Midbrain (tissue), 1 donor: ENCODE measurements at regions not wholly inside any gene's neighbourhood (a gene's known extent, or its start where the extent isn't known, plus 50 kb on each side); places are given as distances from the start of the nearest gene placed in this dataset.
"Not testable (repeated sequence)": the region's sequence is repeated elsewhere in the genome, so short reads cannot be mapped to it uniquely, and the experiment has no call there.

Source experiments
- DNase-seq: peaks from one replicate; lab custom pipeline; 2025; lab: John Stamatoyannopoulos, UW

- DNase-seq, result no peak
Measured at GRCh38 chr13:89361909-89362308, 1690.7 kb downstream of the SLITRK5 start.

GRCh38 chr13:89363144-89363543, 1692.0 kb downstream of the SLITRK5 start:
- no peak for DNase-seq

- no peak for DNase-seq
Measured at GRCh38 chr13:89372193-89372592, 1701.0 kb downstream of the SLITRK5 start.

GRCh38 chr13:89375839-89376238, 1704.7 kb downstream of the SLITRK5 start:
- no peak for DNase-seq

GRCh38 chr13:89380101-89380500, 1708.9 kb downstream of the SLITRK5 start:
- no peak for DNase-seq

- DNase-seq, result no peak
Measured at GRCh38 chr13:89382981-89383380, 1711.8 kb downstream of the SLITRK5 start.

GRCh38 chr13:89383891-89384290, 1712.7 kb downstream of the SLITRK5 start:
- DNase-seq, result no peak

GRCh38 chr13:89393758-89394304, 1722.7 kb downstream of the SLITRK5 start:
- no peak for DNase-seq

- peak; percentile 22 for DNase-seq
Measured at GRCh38 chr13:89401264-89401675, 1730.1 kb downstream of the SLITRK5 start.

GRCh38 chr13:89402211-89402610, 1731.0 kb downstream of the SLITRK5 start:
- DNase-seq, result no peak

GRCh38 chr13:89406096-89406495, 1734.9 kb downstream of the SLITRK5 start:
- DNase-seq, result not testable (repeated sequence)

- no peak for DNase-seq
Measured at GRCh38 chr13:89407357-89407756, 1736.2 kb downstream of the SLITRK5 start.

- no peak for DNase-seq
Measured at GRCh38 chr13:89432997-89433396, 1761.8 kb downstream of the SLITRK5 start.

- DNase-seq, result peak; percentile 0
Measured at GRCh38 chr13:89434624-89435023, 1763.5 kb downstream of the SLITRK5 start.

GRCh38 chr13:89454681-89455080, 1783.5 kb downstream of the SLITRK5 start:
- DNase-seq, result no peak

- no peak for DNase-seq
Measured at GRCh38 chr13:89455225-89455624, 1784.1 kb downstream of the SLITRK5 start.

GRCh38 chr13:89455741-89456140, 1784.6 kb downstream of the SLITRK5 start:
- DNase-seq, result no peak

GRCh38 chr13:89457977-89458376, 1786.8 kb downstream of the SLITRK5 start:
- DNase-seq, result no peak

- no peak for DNase-seq
Measured at GRCh38 chr13:89458456-89458855, 1787.3 kb downstream of the SLITRK5 start.

GRCh38 chr13:89460895-89461294, 1789.7 kb downstream of the SLITRK5 start:
- DNase-seq, result not testable (repeated sequence)

GRCh38 chr13:89465366-89465765, 1794.2 kb downstream of the SLITRK5 start:
- DNase-seq, result no peak

GRCh38 chr13:89468081-89468480, 1796.9 kb downstream of the SLITRK5 start:
- DNase-seq, result no peak

- no peak for DNase-seq
Measured at GRCh38 chr13:89470901-89471300, 1799.7 kb downstream of the SLITRK5 start.

GRCh38 chr13:89474432-89474831, 1803.3 kb downstream of the SLITRK5 start:
- DNase-seq, result no peak

- no peak for DNase-seq
Measured at GRCh38 chr13:89486065-89486464, 1814.9 kb downstream of the SLITRK5 start.
